IPS DF 4.7 (cell line): ENCODE measurements at regions not wholly inside any gene's neighbourhood (a gene's known extent, or its start where the extent isn't known, plus 50 kb on each side); places are given as distances from the start of the nearest gene placed in this dataset.

ENCODE experiments used
- DNase-seq: peaks from one replicate; pipeline ENCODE4 v3.0.0-alpha.2; 2013; ENCODE audit warnings: low spot score; ENCODE audit errors: extremely low read depth

DNA sequence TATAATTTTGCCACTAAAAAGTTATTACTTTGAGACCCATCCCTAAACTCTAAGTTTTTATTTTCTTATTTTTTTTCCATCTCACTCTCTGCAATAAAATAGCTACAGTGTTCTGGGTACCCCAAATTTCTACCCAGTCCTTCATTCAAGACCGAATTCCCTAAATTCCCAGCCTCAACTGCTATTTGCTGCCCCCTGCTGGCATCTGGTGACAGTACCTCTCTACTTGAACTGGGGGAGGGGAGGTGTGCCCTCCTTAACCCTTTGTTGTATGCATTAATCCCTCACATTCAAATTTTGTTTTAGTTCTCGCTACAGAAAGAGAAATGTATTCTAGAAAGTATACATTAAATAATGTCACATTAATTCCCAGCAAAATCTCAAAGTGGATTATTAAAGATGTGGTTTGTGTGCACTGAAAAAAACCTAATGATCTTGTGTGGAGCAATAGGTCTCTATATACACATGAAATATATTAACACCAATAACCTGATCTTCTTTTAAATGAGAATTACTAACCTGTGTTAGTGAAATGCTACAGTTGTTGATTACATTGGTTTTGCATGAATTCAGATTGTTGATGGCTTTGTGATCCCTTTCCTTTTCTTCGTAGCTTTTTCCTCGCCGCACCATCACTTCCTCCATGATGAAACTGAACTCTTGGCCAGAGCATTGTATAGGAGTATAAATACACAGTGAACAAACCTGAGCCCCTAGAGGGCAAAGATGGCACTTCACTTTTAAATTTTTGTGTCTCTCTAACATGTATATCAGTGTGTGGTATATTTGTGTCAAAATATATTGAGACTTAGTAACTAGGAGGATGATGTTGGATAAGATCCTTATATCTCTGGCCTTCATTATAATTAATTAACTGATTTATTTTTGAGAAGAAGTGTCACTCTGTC lies 590.0 kb downstream of the METTL15 start:
- no peak for DNase-seq

DNA sequence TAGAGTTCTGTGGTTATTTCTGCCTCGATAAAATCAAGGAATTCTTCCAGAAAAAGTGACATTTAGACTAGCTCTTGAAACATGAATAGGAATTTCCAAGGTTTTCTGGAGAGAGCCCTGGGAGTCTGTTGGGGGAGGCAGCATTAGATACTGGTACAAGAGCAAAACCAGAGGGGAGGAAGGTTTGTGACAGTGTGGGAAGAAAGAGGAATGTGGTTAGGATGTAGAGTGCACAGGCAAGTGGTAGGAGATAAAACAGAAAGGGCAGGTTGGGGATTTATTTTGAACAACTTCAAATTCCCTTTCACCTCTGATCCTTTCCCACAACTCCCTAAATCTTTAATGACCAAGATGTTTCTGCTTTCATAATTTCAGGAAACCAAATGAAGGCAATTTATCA lies 588.4 kb downstream of the METTL15 start:
- DNase-seq = no peak

DNA sequence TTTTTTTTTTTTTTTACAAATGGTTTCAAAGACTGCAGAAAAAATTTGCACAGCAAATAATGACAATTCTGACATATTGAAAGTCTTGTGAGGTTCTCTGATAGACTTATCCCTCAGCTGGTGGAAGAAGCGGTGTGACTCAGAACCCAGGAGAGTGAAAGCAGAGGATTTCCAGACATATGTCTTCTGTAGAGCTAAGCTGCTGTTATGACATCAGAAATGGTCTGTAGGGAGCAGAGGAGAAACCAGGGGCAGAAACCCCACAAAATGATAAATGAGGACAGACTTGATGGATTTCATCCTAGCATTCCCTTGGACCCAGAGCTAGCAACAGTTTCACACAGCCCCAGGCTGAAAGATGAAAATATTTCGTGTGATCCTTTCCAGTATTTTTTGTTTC lies 582.6 kb downstream of the METTL15 start:
- no peak for DNase-seq

DNA sequence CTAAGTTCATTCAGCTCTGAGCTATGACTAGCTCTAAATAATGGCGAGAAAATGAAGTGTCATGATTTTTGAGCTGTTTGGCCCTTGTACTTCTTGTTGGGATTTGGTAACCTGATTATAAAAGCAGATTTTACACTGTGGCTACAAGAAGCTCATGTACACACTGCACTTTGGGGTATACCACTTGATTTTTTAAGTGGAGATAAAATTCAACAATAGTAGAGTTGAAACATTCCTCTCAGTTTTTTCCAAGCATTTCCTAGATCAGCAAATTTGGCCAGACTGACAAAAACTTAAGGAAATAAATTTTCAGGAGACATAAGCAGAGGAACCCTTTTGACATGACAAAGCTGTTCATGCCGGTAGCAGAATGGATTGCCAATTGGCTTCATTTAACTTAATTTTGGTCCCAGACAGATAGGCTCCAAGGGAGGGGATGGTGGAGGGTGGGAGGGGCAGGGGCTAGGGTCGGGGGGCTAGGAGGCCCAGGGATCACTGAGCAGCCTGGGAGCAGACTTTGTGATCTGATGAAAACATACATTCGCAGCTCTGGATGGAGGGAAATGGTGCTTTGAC lies 575.9 kb downstream of the METTL15 start:
- no peak for DNase-seq

DNA sequence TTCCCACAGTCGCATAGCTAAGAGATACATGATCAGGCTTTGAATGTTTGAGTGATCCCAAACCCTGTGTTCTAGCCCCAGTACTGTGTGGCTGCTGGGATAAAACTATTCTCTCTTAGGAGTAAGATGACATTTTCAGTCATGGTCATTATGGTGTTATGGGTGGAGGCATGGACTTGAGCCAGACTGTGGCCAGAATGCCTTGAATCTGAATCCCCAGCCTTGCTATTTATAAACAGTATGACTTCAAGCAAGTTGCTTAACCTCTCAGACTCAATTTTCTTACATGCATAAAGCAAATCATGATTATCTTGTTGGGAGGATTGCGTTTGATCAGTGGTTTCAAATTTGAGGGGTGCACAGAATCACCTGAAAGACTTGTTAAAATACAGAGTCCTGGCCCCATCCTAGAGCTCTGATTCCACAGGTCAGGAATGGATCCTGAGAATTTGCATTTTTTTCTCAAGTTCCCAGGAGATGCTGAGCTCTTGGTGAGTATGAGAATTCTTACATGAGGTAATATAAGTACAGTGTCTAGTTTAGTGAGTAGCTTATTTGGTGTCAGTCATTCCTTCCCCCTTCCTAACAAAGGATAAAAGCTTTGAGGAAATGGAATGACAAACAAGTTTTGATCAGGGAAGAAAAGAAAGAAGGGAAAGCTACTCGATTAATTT lies 571.7 kb downstream of the METTL15 start:
- no peak for DNase-seq

DNA sequence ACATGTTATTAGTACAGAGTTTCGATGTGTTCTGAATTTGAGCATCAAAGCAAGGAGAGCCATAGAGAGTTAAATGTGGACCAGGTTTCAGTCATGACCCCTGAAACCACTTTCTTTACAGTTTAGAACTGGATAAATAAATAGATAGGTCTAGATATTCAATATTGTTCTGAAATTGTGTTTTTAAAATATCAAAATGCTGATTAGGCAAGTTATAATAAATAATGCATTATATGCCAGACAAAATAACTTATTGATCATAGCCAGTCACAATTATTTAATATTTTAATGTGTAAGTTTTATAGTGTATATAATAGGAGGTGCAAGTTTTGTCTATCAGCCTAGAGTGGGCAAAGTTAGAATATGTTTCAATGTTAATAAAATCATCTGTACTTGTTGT lies 569.5 kb downstream of the METTL15 start:
- DNase-seq = no peak

DNA sequence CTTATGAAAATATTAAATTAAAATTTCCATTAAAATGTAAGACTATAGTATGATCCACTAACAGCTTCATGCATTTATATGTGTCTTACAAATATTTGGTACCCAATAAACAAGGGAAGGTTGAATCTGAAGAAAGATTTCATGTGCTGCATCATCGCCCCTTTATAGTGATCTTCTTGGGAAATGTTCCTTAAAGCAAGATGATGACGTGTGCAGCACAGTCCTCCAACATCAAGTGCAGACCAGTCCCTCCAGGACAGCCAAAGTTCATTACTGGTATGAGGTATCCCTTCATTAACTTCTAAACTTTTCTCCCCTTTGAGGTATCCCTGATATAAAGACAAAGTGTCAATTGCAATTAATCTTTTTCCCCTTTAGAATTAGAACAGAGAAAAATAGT lies 567.0 kb downstream of the METTL15 start:
- no peak for DNase-seq

DNA sequence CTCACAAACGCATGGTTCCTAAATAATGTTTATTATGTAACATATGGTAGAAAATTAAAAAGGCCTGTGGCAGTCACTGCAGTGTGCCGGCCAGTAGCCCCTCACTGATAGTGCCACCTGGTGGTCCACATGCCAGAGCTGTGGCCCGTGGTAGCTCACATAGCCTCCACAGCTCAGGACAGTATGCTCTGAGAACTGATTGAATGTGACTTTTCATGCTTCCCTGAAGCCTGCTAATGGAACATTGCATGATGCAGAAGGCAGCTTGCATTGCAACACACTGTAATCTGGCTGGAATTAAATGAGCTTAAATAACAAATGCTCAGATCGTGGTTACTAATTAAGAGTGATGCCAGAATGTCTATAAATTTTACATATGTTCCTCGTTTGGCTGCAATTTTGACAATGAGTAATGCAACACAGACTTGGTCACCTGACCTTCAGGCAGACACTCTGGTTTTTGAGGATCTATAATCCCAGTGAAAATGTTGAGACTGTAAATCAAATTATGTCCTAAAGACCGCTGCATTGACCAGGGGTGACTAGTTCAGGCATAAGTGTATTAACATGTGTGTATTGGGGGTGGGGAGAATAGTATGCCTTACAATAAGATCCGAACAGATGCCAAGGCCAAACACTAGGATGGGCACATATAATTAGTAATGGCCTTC lies 566.4 kb downstream of the METTL15 start:
- no peak for DNase-seq

DNA sequence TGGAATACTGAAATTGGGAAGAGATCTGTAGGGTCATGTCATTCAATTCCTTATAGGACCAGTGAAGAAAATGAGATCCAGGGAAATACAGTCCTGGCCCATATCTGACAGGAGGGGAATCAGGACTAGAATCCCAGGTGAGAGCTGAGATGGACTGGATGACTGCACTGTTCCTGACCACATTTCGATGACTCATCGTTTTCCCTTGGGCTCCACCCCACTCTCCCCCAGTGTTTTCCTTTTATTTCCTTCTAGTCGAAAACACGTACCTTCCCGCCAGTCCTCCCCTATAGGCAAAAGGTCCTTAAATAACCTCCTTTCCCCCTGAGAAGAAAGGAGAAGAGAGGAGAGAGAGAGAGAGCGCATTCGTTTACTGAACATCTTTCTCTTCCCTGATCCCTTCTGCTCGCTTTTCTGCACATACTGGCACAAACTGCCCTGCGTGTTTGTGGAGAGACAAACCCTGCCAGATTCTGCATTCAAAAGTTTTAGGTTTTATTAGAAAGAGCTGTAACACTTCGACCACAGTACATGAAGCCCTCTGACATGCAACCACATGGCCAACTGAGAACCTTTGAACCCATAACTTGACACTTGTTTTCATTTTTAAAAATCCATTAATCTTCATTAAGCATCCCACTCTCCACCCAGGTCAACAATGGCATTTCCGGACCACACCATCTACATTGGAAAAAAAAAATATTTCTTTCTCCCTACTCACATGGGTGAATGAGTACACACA lies 565.7 kb downstream of the METTL15 start:
- DNase-seq = no peak

DNA sequence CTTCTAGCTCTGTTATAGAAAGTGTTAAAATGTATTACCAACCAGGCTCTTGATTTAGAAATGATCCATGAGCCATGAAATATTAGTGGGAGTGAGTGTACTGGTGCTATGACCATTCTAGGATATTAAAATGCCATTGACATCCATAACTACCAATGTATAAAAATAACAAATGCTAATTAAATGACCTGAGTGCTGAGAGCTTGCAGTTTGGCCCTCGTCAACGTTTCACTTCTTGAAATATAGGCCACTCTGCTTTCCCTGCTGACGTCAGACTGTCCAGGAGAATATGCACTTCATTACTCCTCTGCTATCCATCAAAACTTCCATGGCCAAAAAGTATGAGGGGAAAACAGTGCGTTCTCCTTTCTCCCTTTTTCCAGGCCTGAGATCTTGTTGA lies 563.1 kb downstream of the METTL15 start:
- DNase-seq = no peak

DNA sequence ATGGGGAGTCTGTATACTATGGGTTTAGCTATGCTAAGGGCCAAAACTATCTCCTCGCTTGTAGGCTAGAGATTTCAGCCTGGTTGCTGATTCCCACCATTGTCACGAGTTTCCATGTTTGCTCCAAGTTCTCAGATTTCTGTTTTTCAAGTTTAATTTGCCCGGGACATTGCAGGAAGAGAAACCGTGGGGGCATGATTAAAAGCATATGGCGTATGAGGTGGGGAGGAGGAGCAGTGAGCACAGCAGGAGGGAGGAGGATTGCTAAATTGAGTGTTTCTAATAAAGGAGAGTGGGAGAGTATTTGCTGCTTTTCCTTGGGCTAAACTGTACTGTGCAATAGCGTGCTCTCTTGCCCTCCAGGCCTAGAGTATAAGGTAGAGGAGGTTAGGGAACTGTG lies 558.4 kb downstream of the METTL15 start:
- no peak for DNase-seq

DNA sequence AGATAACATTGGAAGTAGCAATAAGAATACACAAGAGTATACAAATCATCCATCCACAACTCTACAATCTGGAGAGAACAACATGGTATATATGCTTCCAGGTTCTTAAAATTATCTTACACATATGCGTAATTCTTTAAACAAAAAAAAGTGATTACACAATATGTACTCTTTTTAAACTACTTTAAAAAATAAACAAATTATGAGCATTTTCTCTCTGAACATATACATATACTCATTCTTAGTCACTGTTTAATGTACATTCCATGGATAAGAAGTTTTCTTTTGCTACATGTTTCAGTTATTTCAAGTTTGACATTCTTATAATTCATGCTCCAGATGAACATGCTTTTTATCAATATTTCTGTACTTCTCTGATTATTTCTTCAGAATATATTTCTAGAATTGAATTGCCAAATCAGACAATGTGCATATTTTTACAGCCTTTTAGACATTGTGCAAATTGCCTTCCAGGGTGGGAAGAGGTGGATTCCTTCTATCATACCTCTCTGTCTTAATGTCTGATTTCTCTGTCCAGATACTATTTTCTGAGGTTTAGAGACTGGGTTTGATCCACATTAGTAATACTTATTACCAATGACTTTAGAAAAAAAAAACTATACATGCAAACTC lies 551.6 kb downstream of the METTL15 start:
- DNase-seq = no peak

DNA sequence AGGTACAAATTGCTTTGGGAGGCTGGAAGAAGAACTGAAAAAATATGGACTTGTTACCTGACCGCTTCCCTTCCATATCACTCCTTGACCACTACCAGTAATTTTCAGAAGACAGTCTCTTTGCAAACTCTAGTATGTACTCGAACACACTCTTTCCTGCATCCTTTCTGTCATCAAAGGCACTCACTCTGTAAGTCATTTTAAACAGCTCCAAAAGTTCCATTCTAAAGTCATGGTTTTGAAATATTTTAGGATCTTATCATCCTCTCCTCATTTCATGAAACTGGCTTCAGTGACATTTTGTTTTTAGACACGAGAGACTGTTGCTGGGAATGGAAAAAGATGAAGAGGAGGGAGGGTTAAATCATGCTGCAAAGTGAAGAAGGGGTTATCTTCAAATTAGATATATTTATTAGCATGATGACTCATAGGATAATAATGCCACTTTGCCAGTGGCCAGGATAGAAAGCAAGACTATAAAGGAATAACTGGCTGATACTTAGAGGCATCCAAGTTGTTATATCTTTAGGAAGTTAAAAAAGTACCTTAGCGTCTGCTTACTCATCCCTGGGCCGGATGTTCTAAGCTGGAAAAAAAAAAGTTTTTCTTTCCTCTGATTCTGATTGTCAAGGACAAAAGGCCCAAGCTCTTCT lies 549.3 kb downstream of the METTL15 start:
- DNase-seq = no peak

DNA sequence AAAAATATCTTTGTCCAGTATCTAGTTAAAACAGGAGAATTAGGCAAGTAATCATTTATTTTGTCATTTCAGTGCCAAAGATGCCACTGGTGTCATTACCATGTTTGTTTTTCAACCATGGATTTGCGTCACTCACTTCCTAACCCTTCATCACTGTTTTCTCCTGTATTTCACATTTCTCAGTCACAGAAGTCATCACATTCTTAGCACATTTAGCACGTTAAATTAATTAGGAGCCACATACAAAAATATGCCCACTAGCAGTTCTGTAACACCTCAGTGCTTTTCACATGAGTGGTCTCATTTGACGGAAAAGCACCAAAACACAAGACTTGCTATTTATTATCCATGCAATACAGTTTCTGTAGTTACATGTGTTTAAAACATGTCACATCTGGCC lies 546.0 kb downstream of the METTL15 start:
- no peak for DNase-seq

DNA sequence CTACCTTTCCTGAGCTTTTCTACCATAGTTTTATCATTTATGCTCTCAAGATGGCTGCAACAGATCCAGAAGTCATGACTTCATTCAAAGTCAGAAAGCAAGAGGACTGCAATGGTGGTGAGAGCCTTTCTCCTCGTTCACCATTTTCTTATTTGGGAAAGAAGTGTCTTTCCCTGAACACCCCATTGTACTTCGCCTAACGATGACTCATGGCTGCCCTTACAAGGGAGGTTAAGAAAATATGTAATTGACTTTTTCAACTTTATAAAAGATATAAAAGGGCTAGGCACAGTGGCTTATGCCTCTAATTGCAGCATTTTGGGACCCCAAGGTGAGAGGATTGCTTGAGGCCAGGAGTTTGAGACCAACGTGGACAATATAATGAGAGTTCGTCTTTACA lies 541.7 kb downstream of the METTL15 start:
- DNase-seq = no peak

DNA sequence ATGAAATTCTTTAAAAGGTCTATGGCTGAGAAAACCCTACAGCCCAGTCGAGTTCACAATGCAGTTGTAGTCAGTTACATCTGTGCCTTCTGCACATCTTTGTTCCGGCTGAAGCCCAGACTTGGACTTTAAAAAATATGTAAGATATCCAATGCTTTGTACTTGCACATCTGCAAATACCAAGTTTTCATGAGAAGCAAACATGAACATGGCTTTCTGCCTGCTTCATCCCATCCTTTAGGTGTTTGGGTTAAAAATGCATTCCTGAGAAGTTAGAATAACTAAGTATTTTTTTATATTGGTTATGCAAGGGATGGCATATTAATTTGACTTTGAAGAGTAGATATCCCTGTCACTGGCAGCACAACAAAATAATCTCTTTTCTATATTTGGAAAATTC lies 528.4 kb downstream of the METTL15 start:
- no peak for DNase-seq

DNA sequence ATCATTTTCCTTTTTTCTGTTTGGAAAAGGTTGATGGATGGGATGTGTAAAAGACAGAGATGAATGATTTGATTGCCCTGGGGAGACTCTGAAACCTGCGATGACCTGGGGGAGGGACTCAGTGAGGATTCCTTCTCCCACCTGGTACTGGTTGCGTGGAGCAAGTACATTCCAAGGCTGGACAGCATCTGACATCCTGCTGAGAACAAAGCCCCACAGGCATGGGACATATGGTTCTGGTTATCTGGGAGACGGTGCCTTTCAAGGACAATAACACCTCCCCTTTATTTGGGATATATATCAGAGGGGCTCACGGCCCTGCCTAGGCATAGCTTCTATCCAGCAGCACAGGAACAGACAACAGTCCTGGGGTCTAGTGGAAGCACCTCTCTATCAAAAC lies 527.8 kb downstream of the METTL15 start:
- no peak for DNase-seq

DNA sequence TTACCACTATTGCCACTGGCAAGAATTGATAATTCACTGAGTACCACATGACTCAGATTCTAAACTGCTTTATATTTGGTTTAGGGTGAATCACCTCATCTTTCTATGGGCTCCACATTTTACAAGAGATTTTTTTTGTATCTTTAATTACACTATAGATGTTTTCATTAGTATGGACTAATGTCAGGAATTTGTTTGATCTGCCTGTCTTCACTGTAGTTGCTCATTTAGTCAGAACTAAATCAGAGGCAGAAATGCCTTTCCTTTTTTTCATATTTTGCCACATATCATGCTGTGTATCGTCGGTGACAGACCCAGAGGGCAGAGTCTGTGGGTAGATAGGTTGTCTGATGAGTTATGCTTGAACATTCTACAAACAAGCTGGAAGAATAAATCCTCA lies 524.1 kb downstream of the METTL15 start:
- DNase-seq = no peak

DNA sequence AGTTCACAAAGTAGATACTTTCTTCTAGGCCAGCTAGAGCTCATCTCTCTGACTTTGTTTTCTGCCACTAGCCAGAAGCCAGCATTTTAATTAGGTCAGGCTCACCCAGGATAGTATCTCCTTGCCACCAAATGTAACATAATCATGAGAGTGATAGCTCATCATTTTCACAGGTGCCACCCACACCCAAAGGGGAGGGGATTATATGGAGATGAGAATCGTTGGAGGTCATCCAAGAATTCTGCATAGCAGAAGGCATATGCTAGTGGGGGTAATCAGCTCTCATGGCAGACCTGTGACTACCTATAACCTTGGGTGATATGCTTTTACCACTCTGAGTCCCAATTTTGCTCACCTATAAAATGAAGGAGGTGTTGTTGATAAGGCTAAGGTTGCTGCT lies 523.0 kb downstream of the METTL15 start:
- DNase-seq = no peak

DNA sequence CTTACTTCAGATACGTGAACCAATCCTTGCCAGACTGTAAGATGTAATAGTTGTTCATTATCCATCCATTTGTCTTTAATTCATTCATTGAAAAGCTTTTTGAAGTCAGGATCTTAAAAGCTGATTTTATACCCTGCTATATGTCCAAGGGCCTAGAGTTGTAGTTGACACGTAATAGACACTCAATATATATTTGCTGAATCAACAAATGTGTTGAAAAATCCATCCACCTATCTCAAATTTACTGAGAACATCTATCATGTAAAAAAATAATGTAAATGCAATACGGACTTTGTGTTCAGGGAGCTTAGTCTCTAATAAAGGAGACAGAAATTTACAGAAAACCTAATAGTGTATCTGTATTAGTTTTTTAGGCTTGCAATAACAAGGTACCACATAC lies 521.0 kb downstream of the METTL15 start:
- DNase-seq = no peak
